ENCODE measurements at regions not wholly inside any gene's neighbourhood (a gene's known extent, or its start where the extent isn't known, plus 50 kb on each side); places are given as distances from the start of the nearest gene placed in this dataset.

GRCh38 chr18:38611036-38611964 is 1045.7 kb upstream of the CELF4 start:
- no peak for DNase-seq (ENCODE audit: low read depth in 4 of 4, low spot score in 3 of 4)

DNA sequence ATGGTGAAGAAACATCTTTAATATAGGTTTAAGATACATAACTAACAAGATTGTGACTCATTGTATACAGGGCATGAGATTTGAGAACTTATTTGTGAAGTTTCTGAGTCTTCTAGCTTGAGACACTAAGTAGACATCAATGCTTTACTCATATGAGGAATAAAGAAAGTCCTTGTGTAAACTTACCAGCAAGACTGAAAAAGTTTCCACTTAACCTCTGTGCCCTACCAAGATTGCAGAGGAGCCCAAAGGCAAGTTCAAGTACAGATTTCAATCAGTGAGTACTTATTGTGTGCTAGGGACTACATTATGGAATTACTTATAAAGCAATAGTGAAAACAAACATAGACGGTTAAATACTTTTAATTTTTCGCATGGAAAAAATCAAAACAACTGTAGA is 1041.2 kb upstream of the CELF4 start:
- DNase-seq (ENCODE audit: low read depth in 4 of 4, low spot score in 3 of 4) = no peak

DNA sequence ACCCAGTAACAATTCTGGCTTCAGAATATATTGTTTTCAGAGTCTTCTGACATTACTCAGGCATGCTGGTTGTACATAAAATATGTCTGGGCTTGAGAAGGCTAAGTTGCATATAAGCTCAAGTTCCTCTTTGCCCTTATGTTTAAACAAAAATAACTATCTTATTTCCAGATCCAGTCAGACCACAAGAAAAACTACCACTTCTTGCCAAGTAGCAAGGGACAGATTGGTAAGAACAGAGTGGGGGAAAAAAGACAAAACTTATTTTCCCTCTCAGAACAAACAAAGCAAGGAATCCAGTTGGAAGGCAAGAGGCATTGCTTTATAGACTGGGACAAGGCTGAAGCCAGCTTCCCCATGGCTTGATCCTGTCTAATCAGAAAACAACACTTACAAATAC is 1036.7 kb upstream of the CELF4 start:
- DNase-seq (ENCODE audit: low read depth in 4 of 4, low spot score in 3 of 4) = no peak

- no peak for DNase-seq (ENCODE audit: low read depth in 4 of 4, low spot score in 3 of 4)
These were observed 1022.0 kb upstream of the CELF4 start for GRCh38 chr18:38587571-38587970.

DNA sequence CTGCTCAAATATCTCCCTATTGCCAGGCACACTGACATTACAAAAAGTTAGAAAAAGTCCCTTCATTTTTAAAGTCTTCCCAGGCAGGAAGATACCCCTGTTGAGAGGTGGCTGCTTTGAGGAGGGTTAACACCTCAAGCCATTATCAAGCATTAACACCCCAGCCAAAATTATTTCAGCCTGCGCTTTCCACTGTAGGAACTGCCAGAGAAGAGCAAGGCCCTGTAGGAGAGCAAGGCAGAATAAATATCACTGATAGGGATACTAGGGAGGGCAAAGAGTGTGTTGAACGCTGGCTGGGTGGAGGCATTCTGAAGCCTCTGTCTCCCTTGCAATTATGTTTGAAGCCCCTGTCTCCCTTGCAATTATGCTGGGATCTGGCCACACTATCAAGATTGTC is 1020.7 kb upstream of the CELF4 start:
- DNase-seq (ENCODE audit: low read depth in 4 of 4, low spot score in 3 of 4) = no peak

- DNase-seq (ENCODE audit: low read depth in 4 of 4, low spot score in 3 of 4) = no peak
These were observed 1014.2 kb upstream of the CELF4 start for GRCh38 chr18:38579764-38580163.

DNA sequence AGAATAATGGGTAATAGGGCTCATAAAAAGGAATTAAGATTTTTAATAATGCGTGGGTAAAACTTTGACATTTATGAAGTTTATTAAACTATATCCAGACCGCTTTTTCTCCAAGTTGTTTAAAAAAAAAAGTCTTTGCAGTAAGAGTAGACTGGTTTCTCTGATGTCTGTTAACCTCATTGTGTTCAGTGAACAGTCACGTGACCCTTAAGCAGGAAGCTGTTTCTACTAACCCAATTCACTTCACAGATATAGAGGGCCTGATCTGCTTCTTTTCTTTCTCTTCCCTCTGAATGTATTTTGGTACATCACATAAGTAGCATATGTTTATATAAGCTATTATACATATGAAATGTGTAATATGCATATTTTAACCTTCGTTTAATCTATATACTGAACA is 1011.3 kb upstream of the CELF4 start:
- DNase-seq (ENCODE audit: low read depth in 4 of 4, low spot score in 3 of 4) = no peak

GRCh38 chr18:38576349-38576748 is 1010.8 kb upstream of the CELF4 start:
- DNase-seq (ENCODE audit: low read depth in 4 of 4, low spot score in 3 of 4) = no peak

DNA sequence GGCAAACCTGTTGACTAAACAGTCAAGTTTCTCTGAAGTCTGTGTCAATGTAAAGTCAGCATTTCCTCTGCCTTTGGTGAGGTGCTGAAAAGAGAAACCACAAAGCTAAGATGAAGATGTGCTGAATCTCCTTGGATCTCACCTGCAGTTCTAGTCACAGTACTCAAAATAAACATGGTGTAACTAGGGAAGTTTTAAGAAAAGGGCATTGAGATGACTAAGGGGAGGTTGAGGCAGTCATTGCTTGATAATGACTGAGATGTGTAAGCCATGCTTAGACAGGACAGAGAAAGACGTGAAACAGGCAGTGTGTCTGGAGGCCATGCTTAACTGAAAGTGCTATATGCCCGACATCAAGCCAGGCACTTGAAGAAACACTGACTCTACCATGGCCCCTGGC is 1010.0 kb upstream of the CELF4 start:
- DNase-seq (ENCODE audit: low read depth in 4 of 4, low spot score in 3 of 4) = no peak

DNA sequence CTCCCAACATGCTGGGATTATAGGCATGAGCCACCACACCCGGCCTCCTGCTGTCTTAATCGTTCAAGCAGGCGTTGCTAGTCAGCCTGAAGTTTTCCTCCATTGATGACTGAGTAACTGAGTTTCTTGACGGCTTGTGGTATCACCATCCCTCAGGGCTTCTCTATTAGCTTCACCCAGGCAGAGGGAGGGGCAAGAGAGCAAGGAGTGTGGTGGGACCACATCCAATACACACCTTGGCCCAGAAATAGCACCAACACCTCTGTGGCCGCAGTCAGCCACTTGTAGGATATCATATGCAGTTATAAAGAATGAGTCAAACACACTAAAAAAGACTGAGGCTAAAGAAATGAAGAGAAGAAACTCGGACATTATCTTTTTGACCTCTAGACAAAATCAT is 1009.4 kb upstream of the CELF4 start:
- DNase-seq (ENCODE audit: low read depth in 4 of 4, low spot score in 3 of 4) = no peak

GRCh38 chr18:38572554-38573111 is 1007.0 kb upstream of the CELF4 start:
- DNase-seq (ENCODE audit: low read depth in 4 of 4, low spot score in 3 of 4) = no peak

DNA sequence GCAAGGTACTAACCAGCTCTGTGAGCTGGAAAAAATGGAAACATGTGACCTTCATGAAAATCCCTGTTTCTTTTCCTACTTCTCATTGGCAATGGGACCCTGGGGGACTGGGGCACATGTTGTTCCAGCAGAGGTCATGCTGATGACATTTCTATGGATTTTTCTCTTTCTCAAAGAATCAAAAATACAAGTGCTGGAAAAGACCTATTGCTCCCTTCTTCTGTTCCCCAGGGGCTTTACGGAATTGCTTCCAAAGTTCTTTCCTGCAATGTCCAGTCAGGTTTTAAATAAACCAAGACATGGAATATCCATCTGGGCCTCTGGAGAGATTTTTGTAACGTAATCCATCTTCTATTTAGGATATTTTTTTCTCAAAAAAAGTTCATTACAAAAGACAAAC is 1006.1 kb upstream of the CELF4 start:
- DNase-seq (ENCODE audit: low read depth in 4 of 4, low spot score in 3 of 4) = no peak

- DNase-seq (ENCODE audit: low read depth in 4 of 4, low spot score in 3 of 4) = no peak
These were observed 999.9 kb upstream of the CELF4 start for GRCh38 chr18:38565513-38565912.

DNA sequence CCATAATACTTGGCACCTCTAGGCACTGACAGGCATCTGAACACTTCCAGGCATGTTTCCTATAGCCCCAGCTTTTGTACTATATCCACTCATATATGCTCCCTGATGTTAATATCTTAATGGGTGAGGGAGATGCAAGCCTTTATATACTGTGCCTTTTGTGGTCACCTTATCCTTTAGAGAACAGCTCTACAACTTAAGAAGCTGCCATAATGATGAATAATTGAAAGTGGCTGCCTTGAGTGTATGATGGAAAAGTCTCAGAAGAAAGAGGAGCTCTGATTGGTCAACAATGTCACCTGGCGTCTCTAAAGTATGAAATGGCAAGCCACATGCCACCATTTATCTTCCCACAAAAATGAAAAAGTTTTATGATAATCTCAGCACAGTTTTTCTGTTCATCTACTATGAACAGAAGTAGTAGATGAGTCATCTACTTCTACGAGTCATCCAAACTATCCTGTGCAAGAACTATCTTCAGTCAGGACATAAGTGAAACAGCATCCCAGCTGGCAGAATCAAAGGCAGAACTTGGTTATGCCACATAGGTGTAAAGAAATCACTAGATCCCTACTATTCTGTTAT is 997.9 kb upstream of the CELF4 start:
- DNase-seq (ENCODE audit: low read depth in 4 of 4, low spot score in 3 of 4) = no peak

DNA sequence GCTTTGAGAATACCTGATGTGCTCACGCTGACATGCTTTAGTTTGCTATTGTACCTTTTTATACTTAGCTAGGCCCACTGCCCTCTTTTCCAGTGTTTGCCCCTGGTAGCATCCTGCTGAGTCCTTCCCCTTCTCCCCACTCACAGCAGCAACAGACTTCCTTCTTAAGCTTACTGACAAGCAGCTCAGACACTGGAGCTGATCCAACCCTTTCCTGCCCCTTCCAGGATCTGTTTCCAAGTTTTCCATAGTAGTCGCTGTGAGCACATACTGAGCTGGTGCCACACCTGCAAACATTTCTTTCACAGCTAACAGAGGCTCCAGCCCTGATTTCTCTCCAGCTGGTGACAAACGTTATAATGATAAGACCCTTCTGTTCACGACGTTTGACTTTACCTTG is 991.4 kb upstream of the CELF4 start:
- DNase-seq (ENCODE audit: low read depth in 4 of 4, low spot score in 3 of 4) = no peak

DNA sequence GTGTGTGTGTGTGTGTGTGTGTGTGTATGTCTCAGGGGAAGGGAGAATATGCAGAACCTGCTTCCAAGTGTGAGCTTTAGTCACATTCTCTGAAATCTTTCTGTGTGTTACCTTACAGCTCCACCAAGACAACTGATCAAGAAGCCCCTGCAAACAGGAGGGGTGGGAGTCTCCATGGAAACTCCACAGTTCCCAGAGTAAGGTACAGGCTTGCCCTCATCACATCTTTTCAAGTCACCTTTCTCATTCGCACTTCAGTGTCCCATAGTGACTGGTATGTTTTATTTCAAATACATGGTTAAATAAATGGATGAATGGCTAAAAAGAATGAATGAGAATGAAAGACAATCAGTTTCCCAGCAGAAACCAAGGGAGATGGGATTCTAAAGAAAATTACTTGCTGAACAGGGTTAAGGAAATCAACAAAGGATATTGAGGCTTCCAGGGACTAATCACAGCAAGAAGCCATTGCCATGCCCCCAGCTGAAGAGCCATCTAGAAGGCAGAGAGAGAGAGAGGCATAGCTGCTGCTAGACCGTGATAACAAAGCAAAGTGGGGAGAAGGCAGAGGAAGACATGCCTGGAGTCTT is 987.2 kb upstream of the CELF4 start:
- no peak for DNase-seq (ENCODE audit: low read depth in 4 of 4, low spot score in 3 of 4)

- DNase-seq (ENCODE audit: low read depth in 4 of 4, low spot score in 3 of 4) = no peak
These were observed 986.3 kb upstream of the CELF4 start for GRCh38 chr18:38551881-38552280.

DNA sequence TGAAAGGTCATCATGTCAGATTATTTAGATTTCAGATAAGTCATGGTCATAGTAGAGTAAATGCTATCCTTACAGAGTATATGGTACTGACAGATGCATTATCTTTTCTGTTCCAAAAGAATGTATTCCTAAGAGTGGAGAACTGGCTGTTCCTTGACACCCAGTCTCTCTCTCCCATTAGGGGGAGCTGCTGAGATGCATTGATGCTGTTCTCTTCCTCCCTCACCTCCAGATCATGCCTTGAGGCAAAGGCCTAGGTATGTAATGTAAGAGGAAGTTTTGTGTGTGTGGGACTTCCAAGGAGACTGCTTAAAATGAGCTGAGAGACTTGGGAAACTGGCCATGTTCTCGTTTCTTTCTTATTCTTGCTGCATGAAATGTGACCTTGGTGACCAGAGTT is 979.5 kb upstream of the CELF4 start:
- DNase-seq (ENCODE audit: low read depth in 4 of 4, low spot score in 3 of 4) = no peak

- no peak for DNase-seq (ENCODE audit: low read depth in 4 of 4, low spot score in 3 of 4)
These were observed 974.3 kb upstream of the CELF4 start for GRCh38 chr18:38539856-38540255.

DNA sequence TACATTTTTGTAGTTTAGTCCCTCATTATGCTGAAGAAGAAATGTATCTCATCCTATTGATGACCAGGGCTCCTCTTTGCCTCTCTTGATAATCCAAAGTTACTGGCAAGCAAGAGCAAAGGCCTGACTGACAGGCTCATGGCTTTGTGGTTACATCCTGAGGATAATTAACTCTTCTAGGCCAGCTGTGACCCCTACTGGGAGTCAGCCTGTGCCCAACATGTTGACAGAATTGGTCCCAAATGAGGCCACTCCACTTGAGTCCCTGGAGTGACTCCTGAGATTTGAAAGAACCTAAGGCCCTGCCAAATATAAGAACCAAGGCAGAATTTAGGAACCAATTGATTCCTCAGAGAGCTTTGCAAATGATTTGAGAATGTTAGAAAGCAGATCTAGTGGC is 973.8 kb upstream of the CELF4 start:
- DNase-seq (ENCODE audit: low read depth in 4 of 4, low spot score in 3 of 4) = no peak

GRCh38 chr18:38534073-38534472 is 968.5 kb upstream of the CELF4 start:
- DNase-seq (ENCODE audit: low read depth in 4 of 4, low spot score in 3 of 4) = no peak

DNA sequence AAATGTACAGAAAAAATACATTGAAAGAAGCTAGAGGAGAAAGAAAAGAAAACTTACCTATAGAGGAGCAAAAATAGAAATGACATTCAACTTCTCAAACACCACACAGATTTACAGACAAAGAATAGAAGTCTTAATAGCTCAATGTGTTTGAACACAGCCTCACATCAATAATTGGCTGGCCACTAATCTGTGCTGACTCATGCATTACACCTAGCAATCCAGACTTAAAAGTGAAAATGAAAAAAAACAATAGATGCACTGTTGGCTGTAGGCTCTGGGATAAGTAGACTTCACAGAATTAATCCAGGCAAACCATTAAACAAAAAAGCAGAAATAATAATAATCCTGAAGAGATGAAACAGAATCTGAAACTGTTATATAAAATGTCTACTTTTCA is 961.3 kb upstream of the CELF4 start:
- DNase-seq (ENCODE audit: low read depth in 4 of 4, low spot score in 3 of 4) = no peak

Data from right renal pelvis (tissue), 4 donors.